Sigmoid colon (tissue), 4 donors: ENCODE measurements at regions not wholly inside any gene's neighbourhood (a gene's known extent, or its start where the extent isn't known, plus 50 kb on each side); places are given as distances from the start of the nearest gene placed in this dataset.

Experiments
- CTCF ChIP-seq, 4 experiments: fragments of 450-650 bp in 3 of 4; fragments of 200-600 bp in 1 of 4; IDR thresholded peaks; one replicate each; pipeline ENCODE4 v1.5.1; 2016 to 2019; ENCODE audit warnings: antibody characterized with exemption in 4 of 4, mild to moderate bottlenecking in 3 of 4, moderate library complexity in 2 of 4
- POLR2A ChIP-seq, 2 donors: fragments of 450-650 bp; IDR thresholded peaks; one replicate each; pipeline ENCODE4 v1.6.1; 2016; ENCODE audit warnings: antibody characterized with exemption in 2 of 2, mild to moderate bottlenecking in 2 of 2, moderate library complexity in 2 of 2
- POLR2AphosphoS5 ChIP-seq, 4 donors: sonication (generic); formaldehyde crosslinking; IDR thresholded peaks; one replicate each; pipeline ENCODE4 v1.6.1; 2017; ENCODE audit warnings: antibody characterized with exemption in 4 of 4

GRCh38 chr9:1320051-1320557 is 269.9 kb downstream of the DMRT2 start:
- TF ChIP-seq POLR2A (IDR thresholded peaks at IDR 0.05) (no peak), CTCF (IDR thresholded peaks at IDR 0.05) (no peak), POLR2AphosphoS5 (IDR thresholded peaks at IDR 0.05) (no peak)
